Lung microvascular endothelial cell (primary cell): ENCODE measurements at regions not wholly inside any gene's neighbourhood (a gene's known extent, or its start where the extent isn't known, plus 50 kb on each side); places are given as distances from the start of the nearest gene placed in this dataset.

Source experiments
- DNase-seq, 2 donors: peaks; one replicate each; pipeline versions ENCODE4 v3.0.0 to v3.0.0-alpha.2; 2010; ENCODE audit warnings: low read depth in 2 of 2

GRCh38 chr21:16625491-16625890, 887.4 kb upstream of the CXADR start:
- DNase-seq: no peak

GRCh38 chr21:16633831-16634459, 878.9 kb upstream of the CXADR start:
- peak; percentile 1 to 35 for DNase-seq

DNA sequence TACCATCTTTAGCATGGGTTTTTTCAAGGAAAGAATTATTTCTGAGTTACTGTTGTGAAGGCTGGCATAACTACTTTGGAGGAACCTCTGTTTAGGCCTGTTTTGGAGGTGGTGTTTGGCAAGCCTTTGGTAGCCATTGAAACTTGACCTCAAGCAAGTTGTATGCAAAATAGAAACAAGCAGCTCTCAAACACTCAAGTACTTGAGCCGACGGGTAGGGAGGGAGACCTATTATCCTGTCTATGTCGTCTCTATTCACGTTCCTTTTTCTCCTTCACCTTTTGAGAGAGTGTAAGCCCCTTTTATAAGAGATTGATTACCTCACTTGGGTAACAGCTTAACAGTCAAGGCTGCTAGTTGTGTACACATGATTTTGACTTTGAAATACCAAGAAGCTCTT, 878.3 kb upstream of the CXADR start:
- no peak for DNase-seq

GRCh38 chr21:16640297-16641027, 872.4 kb upstream of the CXADR start:
- no peak for DNase-seq

DNA sequence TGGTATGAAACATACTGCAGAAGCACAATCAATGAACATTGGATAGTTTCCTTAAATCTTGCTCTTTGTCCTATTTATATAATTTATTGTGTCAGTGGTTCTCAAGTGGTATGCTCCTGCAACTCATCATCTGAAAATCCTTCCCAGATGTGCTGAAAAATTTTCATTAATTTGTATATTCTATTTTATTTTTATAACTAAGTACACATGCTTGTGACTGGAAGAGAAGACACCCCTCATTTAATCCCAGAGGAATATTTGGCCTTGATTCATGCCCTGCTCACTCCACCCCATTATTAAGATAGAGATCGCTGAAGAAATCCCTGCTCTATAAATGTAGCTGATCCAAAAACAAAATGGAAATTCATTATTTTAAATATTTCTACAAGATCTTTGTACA, 870.5 kb upstream of the CXADR start:
- DNase-seq: no peak

DNA sequence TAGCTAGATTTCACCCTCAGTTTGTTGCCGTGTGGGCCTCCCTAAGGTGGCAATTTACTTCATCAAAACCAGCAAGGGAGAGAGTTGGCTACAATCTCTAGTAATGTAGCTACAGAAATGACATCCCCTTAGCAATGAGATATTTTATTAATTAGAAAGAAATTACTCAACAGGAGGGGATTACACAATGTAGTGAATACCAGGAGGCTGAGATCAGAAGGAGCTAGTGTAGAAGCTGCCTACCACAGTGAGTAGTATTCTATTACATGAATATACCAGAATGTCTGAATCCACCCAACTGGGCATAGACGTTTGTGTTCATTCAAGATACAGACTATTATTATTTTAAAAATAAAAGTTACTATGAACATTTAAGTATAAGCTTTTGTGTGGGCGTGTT, 868.2 kb upstream of the CXADR start:
- no peak for DNase-seq

GRCh38 chr21:16650714-16651366, 862.0 kb upstream of the CXADR start:
- DNase-seq: no peak

DNA sequence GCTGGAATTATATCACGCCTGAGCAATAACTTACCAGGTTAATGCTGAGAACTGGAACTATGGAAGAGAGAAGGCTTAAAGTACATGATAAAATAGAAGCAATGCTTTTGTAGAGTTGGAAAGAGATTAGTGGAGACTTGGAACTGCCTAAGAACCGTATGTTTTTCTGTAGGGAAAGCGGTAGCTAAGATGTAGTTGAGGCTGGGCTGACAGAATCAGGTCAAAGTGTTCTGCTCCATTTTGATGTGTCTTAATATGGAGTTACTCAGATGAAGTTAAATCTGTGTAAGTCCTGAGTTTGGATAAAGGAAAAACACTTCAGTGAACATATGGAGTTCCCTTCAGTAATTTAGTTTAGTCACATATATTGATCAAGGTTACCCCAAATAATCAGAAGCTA, 860.9 kb upstream of the CXADR start:
- no peak for DNase-seq

- DNase-seq: no peak
Measured at GRCh38 chr21:16663436-16663835, 849.4 kb upstream of the CXADR start.

GRCh38 chr21:16667395-16667794, 845.4 kb upstream of the CXADR start:
- peak; percentile 23 to 28 for DNase-seq

DNA sequence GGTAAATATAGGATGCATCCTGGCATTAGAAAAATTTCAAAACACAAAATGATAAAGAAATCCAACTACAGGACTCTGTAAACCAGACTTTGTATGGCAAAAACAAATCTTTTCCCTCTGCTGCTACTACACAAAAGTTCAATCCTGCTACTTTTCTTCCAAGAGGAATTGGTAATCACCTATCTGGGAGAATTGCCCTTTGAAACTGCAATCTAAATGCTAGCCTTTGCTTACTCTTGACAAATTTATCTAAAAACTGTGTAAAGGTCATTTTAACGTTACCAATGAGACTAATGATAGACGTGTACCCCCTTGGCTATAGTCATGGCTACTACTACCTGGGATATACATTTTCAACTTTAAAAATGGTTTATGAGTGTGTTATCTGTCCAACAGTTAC, 837.9 kb upstream of the CXADR start:
- no peak for DNase-seq

DNA sequence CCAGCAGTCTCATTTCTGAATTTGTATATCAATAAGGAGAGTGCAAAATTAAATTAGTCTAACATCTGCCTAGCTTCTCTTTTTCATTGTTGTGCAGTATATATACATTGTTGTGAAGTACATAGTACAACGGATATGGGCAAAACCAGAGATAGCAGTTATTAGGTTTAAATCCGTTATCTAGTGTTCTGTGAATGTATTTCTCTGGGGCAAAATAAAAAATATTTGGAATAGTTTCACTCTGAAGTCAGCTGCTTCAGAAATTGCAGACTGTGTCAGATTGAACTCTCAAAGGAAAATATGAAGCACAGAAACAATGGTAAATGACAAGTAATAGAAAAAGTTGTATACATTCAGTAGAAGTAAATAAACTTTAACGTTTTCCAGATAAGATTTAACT, 836.5 kb upstream of the CXADR start:
- DNase-seq: no peak

DNA sequence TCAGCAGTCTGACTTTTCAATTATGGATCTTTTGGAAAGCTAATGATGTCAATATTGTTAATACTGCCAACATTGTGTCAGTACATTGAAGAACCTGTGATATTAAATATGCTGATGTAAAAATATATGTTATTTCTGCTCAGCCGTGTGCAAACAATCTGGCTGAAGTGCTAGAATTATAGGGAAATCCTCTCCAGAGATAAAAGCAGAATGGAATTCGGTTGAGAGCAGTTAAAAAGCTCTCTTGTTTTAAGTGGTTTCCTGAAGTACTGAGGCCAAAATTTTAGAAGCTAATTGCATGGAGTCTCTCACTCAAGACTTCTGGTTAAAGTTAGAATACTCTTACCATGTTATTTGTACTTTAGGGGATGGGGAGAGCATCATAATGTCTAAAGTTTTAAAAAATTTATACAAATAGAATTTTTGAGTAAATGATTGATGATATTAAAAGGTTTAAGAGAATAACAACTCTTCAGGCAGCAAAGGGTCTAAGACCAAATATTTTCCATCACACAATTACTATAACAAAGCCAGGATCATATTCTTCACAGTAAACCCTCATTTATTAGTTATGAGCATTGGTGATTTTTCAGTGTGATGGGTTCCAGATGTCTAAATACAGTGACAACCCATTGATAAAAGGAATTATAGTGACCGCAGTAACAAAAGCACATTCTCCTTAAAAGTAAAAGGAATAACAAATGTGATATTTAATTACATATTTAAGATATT, 834.2 kb upstream of the CXADR start:
- DNase-seq: no peak

- no peak for DNase-seq
Measured at GRCh38 chr21:16695074-16695473, 817.8 kb upstream of the CXADR start.

DNA sequence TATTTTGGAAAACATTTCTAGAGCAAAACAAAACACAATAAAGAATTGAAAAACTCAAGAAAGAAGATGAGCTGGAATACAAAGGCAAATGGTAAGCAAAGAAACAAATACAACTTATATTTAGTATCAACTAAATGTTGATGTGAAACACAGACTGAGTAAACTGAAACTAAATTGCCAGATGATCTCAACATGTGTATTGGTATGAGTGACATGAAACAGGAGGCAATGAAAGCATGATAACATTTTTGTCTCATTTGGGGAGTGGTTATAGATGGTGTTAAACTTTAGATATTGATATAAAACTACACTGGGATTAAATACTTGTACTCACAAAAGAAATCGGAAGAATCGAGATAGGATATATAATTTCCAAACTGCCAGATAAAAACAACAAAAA, 805.6 kb upstream of the CXADR start:
- no peak for DNase-seq

- no peak for DNase-seq
Measured at GRCh38 chr21:16708101-16708835, 804.6 kb upstream of the CXADR start.

GRCh38 chr21:16709866-16710550, 802.8 kb upstream of the CXADR start:
- DNase-seq: no peak

- no peak for DNase-seq
Measured at GRCh38 chr21:16711757-16712156, 801.1 kb upstream of the CXADR start.

GRCh38 chr21:16713331-16714117, 799.3 kb upstream of the CXADR start:
- DNase-seq: peak in 1 of 2 donors; percentile 74

- no peak for DNase-seq
Measured at GRCh38 chr21:16740511-16740910, 772.3 kb upstream of the CXADR start.
